ENCODE measurements at regions not wholly inside any gene's neighbourhood (a gene's known extent, or its start where the extent isn't known, plus 50 kb on each side); places are given as distances from the start of the nearest gene placed in this dataset.

- no peak for DNase-seq (ENCODE audit: extremely low read depth, low read depth)
- H3K4me3 ChIP-seq (replicated peaks; ENCODE audit: low read depth, low read length) = no peak overlapping the region
- TF ChIP-seq CTCF (IDR thresholded peaks at IDR 0.05; ENCODE audit: low read depth, low read length, missing control alignments) = no peak
These were observed 98.2 kb upstream of the DTNBP1 start for GRCh38 chr6:15761045-15761502.

DNA sequence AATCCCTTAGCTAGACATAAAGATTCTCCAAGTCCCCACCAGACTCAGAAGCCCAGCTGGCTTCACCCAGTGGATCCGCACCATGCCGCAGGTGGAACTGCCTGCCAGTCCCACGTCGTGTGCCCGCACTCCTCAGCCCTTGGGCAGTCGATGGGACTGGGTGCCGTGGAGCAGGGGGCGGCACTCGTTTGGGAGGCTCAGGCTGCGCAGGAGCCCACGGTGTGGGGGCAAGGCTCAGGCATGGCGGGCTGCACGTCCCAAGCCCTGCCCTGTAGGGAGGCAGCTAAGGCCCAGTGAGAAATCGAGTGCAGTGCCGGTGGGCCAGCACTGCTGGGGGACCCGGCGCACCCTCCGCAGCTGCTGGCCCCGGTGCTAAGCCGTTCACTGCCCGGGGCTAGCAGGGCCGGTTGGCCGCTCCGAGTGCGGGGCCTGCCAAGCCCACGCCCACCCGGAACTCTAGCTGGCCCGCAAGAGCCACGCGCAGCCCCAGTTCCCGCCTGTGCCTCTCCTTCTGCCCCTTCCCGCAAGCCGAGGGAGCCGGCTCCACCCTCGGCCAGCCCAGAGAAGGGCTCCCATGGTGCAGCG is 95.9 kb upstream of the DTNBP1 start:
- H3K4me3 ChIP-seq (replicated peaks; ENCODE audit: low read depth, low read length) = no peak overlapping the region
- no peak for TF ChIP-seq CTCF (IDR thresholded peaks at IDR 0.05; ENCODE audit: low read depth, low read length, missing control alignments)
- no peak for DNase-seq (ENCODE audit: extremely low read depth, low read depth)

GRCh38 chr6:15755526-15755925 is 92.7 kb upstream of the DTNBP1 start:
- TF ChIP-seq CTCF (IDR thresholded peaks at IDR 0.05; ENCODE audit: low read depth, low read length, missing control alignments) = no peak
- no peak for DNase-seq (ENCODE audit: extremely low read depth, low read depth)

DNA sequence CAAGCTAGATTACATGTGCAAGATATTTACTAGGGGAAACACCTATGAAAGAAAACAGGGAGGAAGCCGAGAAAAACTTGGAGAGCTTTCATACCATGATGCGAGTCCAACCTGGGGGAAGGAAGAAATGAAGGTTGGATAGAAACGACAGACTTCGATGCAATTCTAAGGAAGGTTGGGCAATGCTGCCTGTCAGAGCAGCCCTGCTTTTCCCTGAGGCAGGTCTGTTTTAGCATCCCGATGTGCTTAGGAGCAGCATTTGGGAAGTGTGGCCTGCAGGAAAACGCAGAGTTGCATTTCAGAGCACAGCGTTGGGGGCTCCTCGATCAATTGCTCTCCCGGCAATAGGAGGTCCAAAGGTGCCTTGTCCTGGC is 91.9 kb upstream of the DTNBP1 start:
- H3K4me3 ChIP-seq (replicated peaks; ENCODE audit: low read depth, low read length) = no peak overlapping the region
- TF ChIP-seq CTCF (IDR thresholded peaks at IDR 0.05; ENCODE audit: low read depth, low read length, missing control alignments) = no peak
- no peak for DNase-seq (ENCODE audit: extremely low read depth, low read depth)

More at GRCh38 chr6:15755526-15755925, 92.7 kb upstream of the DTNBP1 start:
- H3K4me3 ChIP-seq (replicated peaks; ENCODE audit: low read depth, low read length) = no peak overlapping the region

GRCh38 chr6:15754035-15754705 is 91.3 kb upstream of the DTNBP1 start:
- H3K4me3 ChIP-seq (replicated peaks; ENCODE audit: low read depth, low read length) = no peak overlapping the region
- peak; percentile 79 for DNase-seq (ENCODE audit: extremely low read depth, low read depth)
- TF ChIP-seq CTCF (IDR thresholded peaks at IDR 0.05; ENCODE audit: low read depth, low read length, missing control alignments) = no peak

DNA sequence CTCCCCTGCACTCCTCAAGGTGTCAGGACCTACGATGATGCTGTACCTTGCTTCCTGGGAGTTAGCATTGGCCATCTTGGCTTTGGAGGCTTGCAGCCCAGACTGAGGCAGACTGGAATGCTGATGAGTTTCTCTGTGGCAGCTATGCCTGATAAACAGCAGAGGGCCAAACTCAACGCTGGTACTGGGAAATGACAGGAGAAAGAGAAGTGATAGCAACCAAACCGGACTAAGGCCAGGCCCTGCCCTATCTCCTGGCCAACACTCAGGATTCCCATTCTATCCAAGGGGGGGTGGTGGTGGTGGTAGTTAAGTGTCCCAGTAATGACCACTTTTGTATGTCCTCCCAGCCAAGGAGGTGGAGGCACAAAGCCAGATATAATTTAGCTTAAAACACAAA is 90.0 kb upstream of the DTNBP1 start:
- no peak for DNase-seq (ENCODE audit: extremely low read depth, low read depth)
- no peak overlapping the region for H3K4me3 ChIP-seq (replicated peaks; ENCODE audit: low read depth, low read length)
- peak; percentile 6 for TF ChIP-seq CTCF (IDR thresholded peaks at IDR 0.05; ENCODE audit: low read depth, low read length, missing control alignments)
